Peyer's patch (tissue), 4 donors: ENCODE measurements at regions not wholly inside any gene's neighbourhood (a gene's known extent, or its start where the extent isn't known, plus 50 kb on each side); places are given as distances from the start of the nearest gene placed in this dataset.
"Not testable (repeated sequence)": the region's sequence is repeated elsewhere in the genome, so short reads cannot be mapped to it uniquely, and the experiment has no call there.

Experiments used
- DNase-seq, 3 donors: peaks; one replicate each; pipeline ENCODE4 v3.0.0-alpha.2; 2017 to 2019
- H3K27ac ChIP-seq, 4 donors: fragments of 200-600 bp; sonication (generic); one replicate each; pipeline ENCODE4 v1.5.1; 2016 to 2019
- H3K27me3 ChIP-seq, 2 donors: fragments of 200-600 bp; sonication (generic); one replicate each; pipeline ENCODE4 v1.5.1; 2019
- H3K36me3 ChIP-seq, 3 donors: fragments of 200-600 bp; sonication (generic); one replicate each; pipeline ENCODE4 v1.5.1; 2016 to 2019
- H3K4me1 ChIP-seq, 4 donors: fragments of 200-600 bp; sonication (generic); one replicate each; pipeline ENCODE4 v1.5.1; 2016 to 2019
- H3K4me3 ChIP-seq, 4 donors: fragments of 200-600 bp; sonication (generic); 1 replicate in 3 of 4; 2 replicates in 1 of 4; pipeline ENCODE4 v1.5.1; 2016 to 2019; ENCODE audit warnings: mild to moderate bottlenecking in 1 of 4
- H3K9me3 ChIP-seq, 4 donors: fragments of 200-600 bp; sonication (generic); one replicate each; pipeline ENCODE4 v1.5.1; 2016 to 2019; ENCODE audit warnings: mild to moderate bottlenecking in 1 of 4
- POLR2A ChIP-seq, 2 donors: fragments of 450-650 bp; IDR thresholded peaks; one replicate each; pipeline ENCODE4 v1.5.1; 2017; ENCODE audit warnings: antibody characterized with exemption in 2 of 2, mild to moderate bottlenecking in 2 of 2, moderate library complexity in 2 of 2
- TF ChIP-seq, protein P1 (sequence below), 6 experiments: fragments of 450-650 bp in 4 of 6; fragments of 200-600 bp in 2 of 6; sonication (generic) in 1 of 6; IDR thresholded peaks; one replicate each; pipeline ENCODE4 v1.5.1; 2017 to 2019; ENCODE audit warnings: antibody characterized with exemption in 6 of 6, mild to moderate bottlenecking in 3 of 6, moderate library complexity in 1 of 6

DNA sequence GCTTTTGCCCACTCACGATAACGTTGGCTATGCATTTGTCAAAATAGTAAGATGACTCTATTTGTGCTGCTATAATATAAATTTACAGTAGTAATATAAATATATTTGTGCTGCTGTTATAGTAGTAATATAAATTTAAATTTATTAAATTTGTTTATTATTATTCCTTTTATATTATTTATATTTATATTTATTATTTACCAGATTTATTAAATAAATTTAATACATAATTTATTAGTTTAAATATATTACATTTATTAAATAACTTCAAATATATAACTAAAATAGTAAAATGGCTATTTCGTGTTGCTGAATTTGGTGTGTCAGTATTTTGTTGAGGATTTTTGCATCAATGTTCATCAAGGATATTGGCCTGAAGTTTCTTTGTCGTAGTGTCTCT is 246.5 kb upstream of the FGF16 start:
- H3K27me3 ChIP-seq: no peaks in the 10 kb centered on the region
- no peaks in the 10 kb centered on the region for H3K36me3 ChIP-seq
- H3K4me1 ChIP-seq: no peaks in the 10 kb centered on the region
- no peak overlapping the region for H3K27ac ChIP-seq
- TF ChIP-seq, protein P1, sequence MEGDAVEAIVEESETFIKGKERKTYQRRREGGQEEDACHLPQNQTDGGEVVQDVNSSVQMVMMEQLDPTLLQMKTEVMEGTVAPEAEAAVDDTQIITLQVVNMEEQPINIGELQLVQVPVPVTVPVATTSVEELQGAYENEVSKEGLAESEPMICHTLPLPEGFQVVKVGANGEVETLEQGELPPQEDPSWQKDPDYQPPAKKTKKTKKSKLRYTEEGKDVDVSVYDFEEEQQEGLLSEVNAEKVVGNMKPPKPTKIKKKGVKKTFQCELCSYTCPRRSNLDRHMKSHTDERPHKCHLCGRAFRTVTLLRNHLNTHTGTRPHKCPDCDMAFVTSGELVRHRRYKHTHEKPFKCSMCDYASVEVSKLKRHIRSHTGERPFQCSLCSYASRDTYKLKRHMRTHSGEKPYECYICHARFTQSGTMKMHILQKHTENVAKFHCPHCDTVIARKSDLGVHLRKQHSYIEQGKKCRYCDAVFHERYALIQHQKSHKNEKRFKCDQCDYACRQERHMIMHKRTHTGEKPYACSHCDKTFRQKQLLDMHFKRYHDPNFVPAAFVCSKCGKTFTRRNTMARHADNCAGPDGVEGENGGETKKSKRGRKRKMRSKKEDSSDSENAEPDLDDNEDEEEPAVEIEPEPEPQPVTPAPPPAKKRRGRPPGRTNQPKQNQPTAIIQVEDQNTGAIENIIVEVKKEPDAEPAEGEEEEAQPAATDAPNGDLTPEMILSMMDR (IDR thresholded peaks at IDR 0.05): no peak
- TF ChIP-seq POLR2A (IDR thresholded peaks at IDR 0.05): no peak
- no peaks in the 10 kb centered on the region for H3K9me3 ChIP-seq
- DNase-seq: no peak
- no peak overlapping the region for H3K4me3 ChIP-seq

- Histone ChIP-seq H3K27me3 (no peaks in the 10 kb centered on the region), H3K27ac (no peak overlapping the region), H3K36me3 (no peaks in the 10 kb centered on the region), H3K4me1 (no peaks in the 10 kb centered on the region), H3K4me3 (no peak overlapping the region), H3K9me3 (no peaks in the 10 kb centered on the region)
- TF ChIP-seq, protein P1 (IDR thresholded peaks at IDR 0.05): no peak
- TF ChIP-seq POLR2A (IDR thresholded peaks at IDR 0.05): no peak
- DNase-seq: no peak
Observed at GRCh38 chrX:77223046-77223445, 224.1 kb upstream of the FGF16 start.

GRCh38 chrX:77264490-77264889 is 182.7 kb upstream of the FGF16 start:
- no peaks in the 10 kb centered on the region for H3K36me3 ChIP-seq
- no peak for TF ChIP-seq POLR2A (IDR thresholded peaks at IDR 0.05)
- TF ChIP-seq, protein P1 (IDR thresholded peaks at IDR 0.05): no peak
- H3K9me3 ChIP-seq: peaks cover 0 to 7% (median 0%) of the 10 kb centered on the region in 4 donors
- no peak overlapping the region for H3K4me3 ChIP-seq
- DNase-seq: no peak
- no peak overlapping the region for H3K27ac ChIP-seq
- no peaks in the 10 kb centered on the region for H3K4me1 ChIP-seq
- no peaks in the 10 kb centered on the region for H3K27me3 ChIP-seq

DNA sequence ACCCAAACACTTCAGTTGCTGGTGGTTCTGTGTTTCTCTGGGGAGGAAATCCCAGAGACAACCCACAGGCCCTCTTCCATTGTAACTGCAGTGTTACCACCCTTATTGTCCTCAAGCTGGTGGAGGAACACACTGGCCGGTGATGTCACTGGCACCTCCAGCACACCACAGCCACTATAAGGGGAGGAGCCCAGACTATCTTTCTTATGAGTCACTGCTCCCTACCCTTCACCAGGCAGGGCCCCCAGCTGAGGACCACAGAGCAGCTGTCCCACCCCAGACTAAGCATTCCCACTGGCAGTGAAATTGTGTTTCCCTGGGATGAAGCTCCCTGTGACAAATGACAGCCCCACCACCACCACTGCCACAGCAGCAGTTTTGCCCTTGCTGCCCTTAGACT is 171.8 kb upstream of the FGF16 start:
- no peak for TF ChIP-seq POLR2A (IDR thresholded peaks at IDR 0.05)
- TF ChIP-seq, protein P1 (IDR thresholded peaks at IDR 0.05): no peak
- Histone ChIP-seq H3K36me3 (no peaks in the 10 kb centered on the region), H3K4me1 (no peaks in the 10 kb centered on the region), H3K27ac (no peak overlapping the region), H3K4me3 (no peak overlapping the region), H3K27me3 (no peaks in the 10 kb centered on the region), H3K9me3 (no peaks in the 10 kb centered on the region)
- no peak for DNase-seq

DNA sequence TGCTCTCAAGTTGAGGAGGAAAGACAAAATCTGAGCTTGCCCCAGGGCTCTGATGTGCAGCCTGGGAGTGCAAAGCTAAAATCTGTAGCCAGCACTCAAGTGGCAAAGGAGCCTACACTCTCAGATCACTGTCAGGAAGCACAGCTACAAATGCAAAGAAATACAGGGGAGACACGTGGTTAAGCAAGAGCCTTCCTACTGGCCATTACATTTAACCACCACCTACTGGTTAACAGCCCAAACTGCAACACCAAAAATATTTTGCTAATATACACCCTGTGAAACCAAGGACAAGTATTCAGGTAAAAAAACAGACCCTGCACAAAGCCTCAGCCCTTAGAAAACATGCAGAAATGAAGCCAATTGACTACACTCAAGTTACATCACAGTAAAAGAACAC is 170.4 kb upstream of the FGF16 start:
- Histone ChIP-seq H3K9me3 (no peaks in the 10 kb centered on the region), H3K36me3 (no peaks in the 10 kb centered on the region), H3K4me1 (no peaks in the 10 kb centered on the region), H3K27me3 (no peaks in the 10 kb centered on the region), H3K4me3 (no peak overlapping the region), H3K27ac (no peak overlapping the region)
- DNase-seq: no peak
- TF ChIP-seq, protein P1 (IDR thresholded peaks at IDR 0.05): no peak
- no peak for TF ChIP-seq POLR2A (IDR thresholded peaks at IDR 0.05)

DNA sequence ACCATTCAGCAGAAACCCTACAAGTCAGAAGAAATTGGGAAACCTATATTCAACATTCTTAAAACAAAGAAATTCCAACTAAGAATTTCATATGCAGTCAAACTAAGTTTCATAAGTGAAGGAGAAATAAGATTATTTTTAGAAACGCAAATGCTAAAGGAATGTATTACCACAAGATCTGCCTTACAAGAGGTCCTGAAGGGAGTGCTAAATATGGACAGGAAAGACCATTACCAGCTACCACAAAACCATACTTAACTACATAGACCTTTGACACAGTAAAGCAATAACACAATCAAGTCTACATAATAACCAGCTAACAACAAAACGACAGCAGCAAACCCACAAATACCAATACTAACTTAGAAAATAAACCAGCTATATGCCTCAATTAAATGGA is 169.3 kb upstream of the FGF16 start:
- H3K36me3 ChIP-seq: no peaks in the 10 kb centered on the region
- no peaks in the 10 kb centered on the region for H3K27me3 ChIP-seq
- no peak overlapping the region for H3K27ac ChIP-seq
- no peaks in the 10 kb centered on the region for H3K9me3 ChIP-seq
- DNase-seq: no peak
- H3K4me1 ChIP-seq: no peaks in the 10 kb centered on the region
- H3K4me3 ChIP-seq: no peak overlapping the region
- TF ChIP-seq, protein P1 (IDR thresholded peaks at IDR 0.05): no peak

GRCh38 chrX:77279373-77279772 is 167.8 kb upstream of the FGF16 start:
- not testable (repeated sequence) for H3K27ac ChIP-seq, H3K27me3 ChIP-seq, H3K4me3 ChIP-seq, H3K4me1 ChIP-seq, H3K9me3 ChIP-seq, H3K36me3 ChIP-seq, DNase-seq
